ENCODE measurements at regions not wholly inside any gene's neighbourhood (a gene's known extent, or its start where the extent isn't known, plus 50 kb on each side); places are given as distances from the start of the nearest gene placed in this dataset.
"Not testable (repeated sequence)": the region's sequence is repeated elsewhere in the genome, so short reads cannot be mapped to it uniquely, and the experiment has no call there.

DNA sequence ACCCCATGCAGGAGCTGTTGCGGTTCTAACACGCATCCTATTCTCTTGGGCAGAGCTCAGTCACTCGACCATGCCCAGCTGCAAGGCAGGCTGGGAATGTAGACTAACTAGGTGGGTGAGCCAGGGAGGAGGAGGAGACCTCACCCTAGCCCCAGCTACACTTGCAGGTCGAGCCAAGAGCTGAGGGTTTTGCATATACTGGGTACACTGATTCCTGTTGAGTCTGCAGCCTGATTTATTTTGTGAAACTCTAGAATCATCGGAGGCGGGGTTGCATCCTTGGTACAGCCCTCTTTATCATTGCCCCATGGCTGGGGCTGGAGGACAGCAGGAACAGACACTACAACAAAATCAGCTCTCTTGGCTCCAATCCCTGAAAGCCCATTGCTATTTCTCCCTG lies 93.8 kb upstream of the DPP6 start:
- H2BK120ac ChIP-seq (ENCODE audit: low read depth, low read length); H3K18ac ChIP-seq (ENCODE audit: low read depth, low read length); H3K79me1 ChIP-seq (ENCODE audit: low read depth in 1 of 2, low read length in 2 of 2); intact Hi-C loops (cut with micrococcal nuclease); H2AK5ac ChIP-seq (ENCODE audit: low read depth, low read length); H3K4me2 ChIP-seq (ENCODE audit: low read depth, low read length); in situ Hi-C loops (cut with MboI; ENCODE audit: low sequenced_read_pairs); BruUV-seq (replicated peaks); dilution Hi-C loops (cut with HindIII; ENCODE audit: low sequenced_read_pairs, unreplicated experiment); H3K23ac ChIP-seq (ENCODE audit: low read depth, low read length); H2BK5ac ChIP-seq (ENCODE audit: low read depth, low read length, poor library complexity, severe bottlenecking); H3K9ac ChIP-seq (ENCODE audit: low read depth, low read length); H2AFZ ChIP-seq (replicated peaks; ENCODE audit: low read length, poor library complexity); DNase-seq; H3K9me1 ChIP-seq (ENCODE audit: insufficient read depth, low read length); H3K56ac ChIP-seq (ENCODE audit: extremely low read depth, insufficient read depth, low read length); H2BK20ac ChIP-seq (ENCODE audit: low read depth, low read length); H4K20me1 ChIP-seq (ENCODE audit: insufficient read depth, low read length); ATAC-seq (ENCODE audit: low read depth); H4K91ac ChIP-seq (ENCODE audit: insufficient read depth, low read depth, low read length); H3K27me3 ChIP-seq (ENCODE audit: control insufficient read depth, insufficient read depth, low read length); H3K36me3 ChIP-seq (ENCODE audit: control insufficient read depth, insufficient read depth, low read length); H2AK9ac ChIP-seq (replicated peaks; ENCODE audit: low read depth, low read length, poor library complexity); H3K4me3 ChIP-seq (ENCODE audit: insufficient read depth, low read depth, low read length); H3K14ac ChIP-seq (replicated peaks; ENCODE audit: low read depth, low read length); H3K4ac ChIP-seq (ENCODE audit: low read depth, low read length); H2BK15ac ChIP-seq (ENCODE audit: low read depth, low read length); POLR2A ChIA-PET (ENCODE audit: unreplicated experiment); CTCF ChIA-PET; H3K27ac ChIP-seq (ENCODE audit: insufficient read depth, low read length); H4K8ac ChIP-seq (ENCODE audit: low read depth in 2 of 2, low read length in 2 of 2); H3K4me1 ChIP-seq (ENCODE audit: control insufficient read depth, insufficient read depth, low read length); H4K5ac ChIP-seq (ENCODE audit: low read depth, low read length): not testable (repeated sequence)
- peaks cover 15% of the 10 kb centered on the region for H3K9me3 ChIP-seq (ENCODE audit: control insufficient read depth, insufficient read depth, low read length)
- WGBS, 2 experiments (ENCODE audit: extremely low coverage in 2 of 2, insufficient read length in 1 of 2): no CpG with 5 or more reads among the region's 6 CpGs

GRCh38 chr7:153958789-153959188 lies 93.4 kb upstream of the DPP6 start:
- H2AK9ac ChIP-seq (replicated peaks; ENCODE audit: low read depth, low read length, poor library complexity); H3K27ac ChIP-seq (ENCODE audit: insufficient read depth, low read length); H2BK5ac ChIP-seq (ENCODE audit: low read depth, low read length, poor library complexity, severe bottlenecking); H2BK120ac ChIP-seq (ENCODE audit: low read depth, low read length); H4K8ac ChIP-seq (ENCODE audit: low read depth in 2 of 2, low read length in 2 of 2); H3K14ac ChIP-seq (replicated peaks; ENCODE audit: low read depth, low read length); CTCF ChIA-PET; H3K36me3 ChIP-seq (ENCODE audit: control insufficient read depth, insufficient read depth, low read length); H2BK20ac ChIP-seq (ENCODE audit: low read depth, low read length); H3K79me1 ChIP-seq (ENCODE audit: low read depth in 1 of 2, low read length in 2 of 2); H3K9me1 ChIP-seq (ENCODE audit: insufficient read depth, low read length); H3K56ac ChIP-seq (ENCODE audit: extremely low read depth, insufficient read depth, low read length); BruUV-seq (replicated peaks); H4K91ac ChIP-seq (ENCODE audit: insufficient read depth, low read depth, low read length); H3K4me1 ChIP-seq (ENCODE audit: control insufficient read depth, insufficient read depth, low read length); H2BK15ac ChIP-seq (ENCODE audit: low read depth, low read length); H4K5ac ChIP-seq (ENCODE audit: low read depth, low read length); H3K27me3 ChIP-seq (ENCODE audit: control insufficient read depth, insufficient read depth, low read length); in situ Hi-C loops (cut with MboI; ENCODE audit: low sequenced_read_pairs); POLR2A ChIA-PET (ENCODE audit: unreplicated experiment); ATAC-seq (ENCODE audit: low read depth); H3K18ac ChIP-seq (ENCODE audit: low read depth, low read length); DNase-seq; H3K4ac ChIP-seq (ENCODE audit: low read depth, low read length); H2AFZ ChIP-seq (replicated peaks; ENCODE audit: low read length, poor library complexity); intact Hi-C loops (cut with micrococcal nuclease); dilution Hi-C loops (cut with HindIII; ENCODE audit: low sequenced_read_pairs, unreplicated experiment); H3K23ac ChIP-seq (ENCODE audit: low read depth, low read length); H3K4me3 ChIP-seq (ENCODE audit: insufficient read depth, low read depth, low read length); H2AK5ac ChIP-seq (ENCODE audit: low read depth, low read length); H3K9ac ChIP-seq (ENCODE audit: low read depth, low read length); H4K20me1 ChIP-seq (ENCODE audit: insufficient read depth, low read length); H3K4me2 ChIP-seq (ENCODE audit: low read depth, low read length): not testable (repeated sequence)
- peaks cover 18% of the 10 kb centered on the region for H3K9me3 ChIP-seq (ENCODE audit: control insufficient read depth, insufficient read depth, low read length)
- no CpG with 5 or more reads among the region's 6 CpGs for WGBS, 2 experiments (ENCODE audit: extremely low coverage in 2 of 2, insufficient read length in 1 of 2)
